ENCODE measurements at regions not wholly inside any gene's neighbourhood (a gene's known extent, or its start where the extent isn't known, plus 50 kb on each side); places are given as distances from the start of the nearest gene placed in this dataset.

GRCh38 chr5:8306288-8306896, 437.4 kb downstream of the MTRR start:
- no peak overlapping the region for H3K4me3 ChIP-seq (ENCODE audit: low read depth, low read length)
- DNase-seq (ENCODE audit: low read depth): no peak
- no peak for TF ChIP-seq MAX (IDR thresholded peaks at IDR 0.05; ENCODE audit: low read depth, low read length)
- TF ChIP-seq POLR2A (IDR thresholded peaks at IDR 0.05; ENCODE audit: extremely low read depth, insufficient read length): no peak
- TF ChIP-seq MYC (IDR thresholded peaks at IDR 0.05; ENCODE audit: low read depth, low read length): no peak
- no peak for TF ChIP-seq CTCF (IDR thresholded peaks at IDR 0.05; ENCODE audit: low read depth, low read length)

GRCh38 chr5:8314965-8315364, 446.0 kb downstream of the MTRR start:
- no peak overlapping the region for H3K4me3 ChIP-seq (ENCODE audit: low read depth, low read length)
- no peak for DNase-seq (ENCODE audit: low read depth)
- TF ChIP-seq MYC (IDR thresholded peaks at IDR 0.05; ENCODE audit: low read depth, low read length) (no peak), MAX (IDR thresholded peaks at IDR 0.05; ENCODE audit: low read depth, low read length) (no peak), POLR2A (IDR thresholded peaks at IDR 0.05; ENCODE audit: extremely low read depth, insufficient read length) (no peak), CTCF (IDR thresholded peaks at IDR 0.05; ENCODE audit: low read depth, low read length) (no peak)

- DNase-seq (ENCODE audit: low read depth): no peak
- no peak overlapping the region for H3K4me3 ChIP-seq (ENCODE audit: low read depth, low read length)
- TF ChIP-seq MYC (IDR thresholded peaks at IDR 0.05; ENCODE audit: low read depth, low read length) (no peak), CTCF (IDR thresholded peaks at IDR 0.05; ENCODE audit: low read depth, low read length) (no peak), MAX (IDR thresholded peaks at IDR 0.05; ENCODE audit: low read depth, low read length) (no peak), POLR2A (IDR thresholded peaks at IDR 0.05; ENCODE audit: extremely low read depth, insufficient read length) (no peak)
These were observed 447.8 kb downstream of the MTRR start for GRCh38 chr5:8316608-8317280.

GRCh38 chr5:8317335-8317734, 448.4 kb downstream of the MTRR start:
- TF ChIP-seq MYC (IDR thresholded peaks at IDR 0.05; ENCODE audit: low read depth, low read length) (no peak), CTCF (IDR thresholded peaks at IDR 0.05; ENCODE audit: low read depth, low read length) (no peak), POLR2A (IDR thresholded peaks at IDR 0.05; ENCODE audit: extremely low read depth, insufficient read length) (no peak), MAX (IDR thresholded peaks at IDR 0.05; ENCODE audit: low read depth, low read length) (no peak)
- no peak overlapping the region for H3K4me3 ChIP-seq (ENCODE audit: low read depth, low read length)
- no peak for DNase-seq (ENCODE audit: low read depth)

GRCh38 chr5:8320244-8320643, 451.3 kb downstream of the MTRR start:
- DNase-seq (ENCODE audit: low read depth): no peak
- no peak for TF ChIP-seq CTCF (IDR thresholded peaks at IDR 0.05; ENCODE audit: low read depth, low read length)
- H3K4me3 ChIP-seq (ENCODE audit: low read depth, low read length): no peak overlapping the region
